ENCODE measurements at regions not wholly inside any gene's neighbourhood (a gene's known extent, or its start where the extent isn't known, plus 50 kb on each side); places are given as distances from the start of the nearest gene placed in this dataset.

DNA sequence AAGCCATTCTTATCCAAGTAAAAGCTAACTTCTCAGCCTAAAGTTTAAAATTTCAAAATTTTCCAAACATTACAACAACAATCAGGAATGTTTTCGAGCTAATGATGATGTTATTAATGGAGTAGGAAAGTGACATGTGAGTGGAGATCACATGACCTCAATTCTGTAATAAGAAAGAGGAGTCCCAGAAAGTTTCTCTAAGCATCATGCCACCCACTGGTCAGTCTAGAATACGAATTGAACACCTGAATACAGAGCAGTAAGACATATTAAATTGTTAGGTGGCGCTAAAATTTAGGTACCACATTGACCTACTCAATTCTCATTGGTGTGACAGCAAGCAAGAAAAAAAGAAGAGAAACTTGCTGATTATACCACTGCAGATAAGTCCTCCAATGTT, 163.9 kb downstream of the DCLK3 start:
- no peak overlapping the region for H3K4me3 ChIP-seq
- 54 to 62% methylated on average over 3 of the region's 3 CpGs for WGBS, 2 donors
- no peaks in the 10 kb centered on the region for H3K36me3 ChIP-seq (replicated peaks in 1 of 2; ENCODE audit: insufficient read depth in 1 of 2, low read depth in 2 of 2)
- no peaks in the 10 kb centered on the region for H3K27me3 ChIP-seq
- no peak overlapping the region for H3K27ac ChIP-seq
- intact Hi-C loops (cut with DNase I) = no loop called here
- TF ChIP-seq, protein P1, sequence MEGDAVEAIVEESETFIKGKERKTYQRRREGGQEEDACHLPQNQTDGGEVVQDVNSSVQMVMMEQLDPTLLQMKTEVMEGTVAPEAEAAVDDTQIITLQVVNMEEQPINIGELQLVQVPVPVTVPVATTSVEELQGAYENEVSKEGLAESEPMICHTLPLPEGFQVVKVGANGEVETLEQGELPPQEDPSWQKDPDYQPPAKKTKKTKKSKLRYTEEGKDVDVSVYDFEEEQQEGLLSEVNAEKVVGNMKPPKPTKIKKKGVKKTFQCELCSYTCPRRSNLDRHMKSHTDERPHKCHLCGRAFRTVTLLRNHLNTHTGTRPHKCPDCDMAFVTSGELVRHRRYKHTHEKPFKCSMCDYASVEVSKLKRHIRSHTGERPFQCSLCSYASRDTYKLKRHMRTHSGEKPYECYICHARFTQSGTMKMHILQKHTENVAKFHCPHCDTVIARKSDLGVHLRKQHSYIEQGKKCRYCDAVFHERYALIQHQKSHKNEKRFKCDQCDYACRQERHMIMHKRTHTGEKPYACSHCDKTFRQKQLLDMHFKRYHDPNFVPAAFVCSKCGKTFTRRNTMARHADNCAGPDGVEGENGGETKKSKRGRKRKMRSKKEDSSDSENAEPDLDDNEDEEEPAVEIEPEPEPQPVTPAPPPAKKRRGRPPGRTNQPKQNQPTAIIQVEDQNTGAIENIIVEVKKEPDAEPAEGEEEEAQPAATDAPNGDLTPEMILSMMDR (IDR thresholded peaks at IDR 0.05) = no peak
- no peak for TF ChIP-seq POLR2A (IDR thresholded peaks at IDR 0.05)
- no peaks in the 10 kb centered on the region for H3K9me3 ChIP-seq
- DNase-seq (no peak), ATAC-seq (no peak)
- H3K4me1 ChIP-seq = no peaks in the 10 kb centered on the region

All from body of pancreas (tissue), 4 donors.